RWPE1 (cell line): ENCODE measurements at regions not wholly inside any gene's neighbourhood (a gene's known extent, or its start where the extent isn't known, plus 50 kb on each side); places are given as distances from the start of the nearest gene placed in this dataset.

Experiments used
- CTCF ChIA-PET: fragments of 350-600 bp; sonication (Branson Sonifier 250); formaldehyde crosslinking; extraction: SDS; loops from one replicate; lab custom pipeline; 2021; lab: Yijun Ruan, JAX
- POLR2A ChIA-PET: fragments of 400-600 bp; formaldehyde crosslinking; extraction: SDS; loops from one replicate; lab custom pipeline; 2020; ENCODE audit warnings: antibody characterized with exemption; ENCODE audit not compliant: low non-redundant PET; lab: Yijun Ruan, JAX
- DNase-seq: peaks from one replicate; pipeline ENCODE4 v3.0.0; 2012; ENCODE audit warnings: low spot score
- H3K27ac ChIP-seq: fragments of 450-650 bp; 2 replicates; pipeline ENCODE4 v1.5.1; 2017
- TF ChIP-seq, protein P1 (sequence below): fragments of 450-650 bp; conservative IDR thresholded peaks from 2 replicates; pipeline ENCODE4 v1.5.1; 2017; ENCODE audit warnings: low read depth, mild to moderate bottlenecking

DNA sequence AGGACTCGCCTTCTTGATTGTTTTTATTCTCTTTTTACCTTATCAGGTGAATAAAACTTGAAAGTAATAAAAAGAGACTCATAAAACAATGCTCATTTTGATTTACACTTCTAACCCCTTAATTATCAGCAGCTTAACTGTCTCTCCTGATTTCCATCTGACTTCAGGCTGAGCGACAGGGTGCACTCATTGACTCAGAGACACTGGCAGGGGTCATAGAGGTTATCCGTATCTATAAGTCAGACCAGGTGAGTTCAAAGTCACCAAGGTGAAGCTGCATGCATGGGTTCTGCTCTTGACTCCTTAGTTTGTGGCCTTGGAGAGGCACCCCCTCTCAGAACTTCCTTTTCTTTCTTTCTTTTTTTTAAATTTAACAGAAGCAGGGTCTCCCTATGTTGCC is 116.4 kb upstream of the SLC34A2 start:
- TF ChIP-seq, protein P1, sequence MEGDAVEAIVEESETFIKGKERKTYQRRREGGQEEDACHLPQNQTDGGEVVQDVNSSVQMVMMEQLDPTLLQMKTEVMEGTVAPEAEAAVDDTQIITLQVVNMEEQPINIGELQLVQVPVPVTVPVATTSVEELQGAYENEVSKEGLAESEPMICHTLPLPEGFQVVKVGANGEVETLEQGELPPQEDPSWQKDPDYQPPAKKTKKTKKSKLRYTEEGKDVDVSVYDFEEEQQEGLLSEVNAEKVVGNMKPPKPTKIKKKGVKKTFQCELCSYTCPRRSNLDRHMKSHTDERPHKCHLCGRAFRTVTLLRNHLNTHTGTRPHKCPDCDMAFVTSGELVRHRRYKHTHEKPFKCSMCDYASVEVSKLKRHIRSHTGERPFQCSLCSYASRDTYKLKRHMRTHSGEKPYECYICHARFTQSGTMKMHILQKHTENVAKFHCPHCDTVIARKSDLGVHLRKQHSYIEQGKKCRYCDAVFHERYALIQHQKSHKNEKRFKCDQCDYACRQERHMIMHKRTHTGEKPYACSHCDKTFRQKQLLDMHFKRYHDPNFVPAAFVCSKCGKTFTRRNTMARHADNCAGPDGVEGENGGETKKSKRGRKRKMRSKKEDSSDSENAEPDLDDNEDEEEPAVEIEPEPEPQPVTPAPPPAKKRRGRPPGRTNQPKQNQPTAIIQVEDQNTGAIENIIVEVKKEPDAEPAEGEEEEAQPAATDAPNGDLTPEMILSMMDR: no peak
- H3K27ac ChIP-seq: no peak overlapping the region
- no peak for DNase-seq
- ChIA-PET CTCF (no interaction called here), POLR2A (no interaction called here)

- CTCF ChIA-PET: interaction anchor here (0.6 kb wide), 1 partner anchor 202 kb away, joined by 4 read pairs; no protein-coding TSS in a partner anchor
- no peak for DNase-seq
- TF ChIP-seq, protein P1: no peak
- no peak overlapping the region for H3K27ac ChIP-seq
- POLR2A ChIA-PET: no interaction called here
These were observed 114.9 kb upstream of the SLC34A2 start for GRCh38 chr4:25540734-25541133.

- POLR2A ChIA-PET: no interaction called here
- TF ChIP-seq, protein P1: no peak
- no peak for DNase-seq
- CTCF ChIA-PET: no interaction called here
- H3K27ac ChIP-seq: no peak overlapping the region
These were observed 108.3 kb upstream of the SLC34A2 start for GRCh38 chr4:25547343-25547742.

GRCh38 chr4:25549413-25549812 is 106.2 kb upstream of the SLC34A2 start:
- no peak overlapping the region for H3K27ac ChIP-seq
- ChIA-PET POLR2A (no interaction called here), CTCF (no interaction called here)
- DNase-seq: no peak
- TF ChIP-seq, protein P1: no peak

DNA sequence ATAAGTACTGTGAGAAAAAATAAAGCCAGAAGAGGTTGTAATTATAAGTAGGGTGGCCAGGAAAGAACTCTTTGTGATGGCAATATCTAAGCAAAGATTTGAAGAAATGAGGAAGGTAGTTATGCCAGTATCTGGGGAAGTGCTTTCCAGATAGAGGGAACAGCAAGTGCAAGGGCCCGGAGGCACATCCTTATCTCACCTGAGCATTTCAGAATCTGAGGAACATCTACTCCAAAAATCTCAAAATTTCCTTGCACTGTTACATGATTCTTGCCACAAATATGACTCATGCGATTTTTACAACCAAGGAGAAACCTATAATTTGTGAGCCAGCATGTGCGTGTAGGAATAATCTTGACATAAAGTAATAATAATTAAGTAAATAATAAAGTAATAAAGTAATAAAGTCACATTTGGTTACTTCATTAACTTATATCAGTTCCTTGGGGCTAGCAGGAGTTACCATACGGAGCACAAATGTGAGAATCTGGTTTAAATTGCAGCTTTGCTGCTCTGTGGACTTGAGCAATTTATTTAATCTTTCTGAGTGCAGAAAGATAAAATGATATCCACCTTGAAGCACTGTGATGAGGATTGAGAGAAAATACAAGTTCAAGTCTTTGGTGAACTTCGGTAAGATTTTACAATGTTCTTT is 105.1 kb upstream of the SLC34A2 start:
- H3K27ac ChIP-seq: no peak overlapping the region
- DNase-seq: no peak
- TF ChIP-seq, protein P1: no peak
- ChIA-PET CTCF (no interaction called here), POLR2A (no interaction called here)

DNA sequence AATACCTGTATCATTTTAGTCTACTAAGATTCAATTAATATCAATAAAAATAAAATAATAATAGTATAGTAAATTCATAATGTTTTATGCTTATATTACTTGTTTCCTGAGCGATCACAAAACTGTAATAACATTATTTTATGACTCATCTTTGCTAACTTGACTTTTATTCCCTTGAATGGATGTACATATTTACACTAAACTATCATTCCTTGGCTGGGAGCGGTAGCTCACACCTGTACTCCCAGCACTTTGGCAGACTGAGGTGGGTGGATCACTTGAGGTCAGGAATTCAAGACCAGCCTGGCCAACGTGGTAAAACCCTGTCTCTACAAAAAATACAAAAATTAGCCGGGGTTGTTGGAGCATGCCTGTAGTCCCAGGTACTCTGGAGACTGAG is 104.0 kb upstream of the SLC34A2 start:
- ChIA-PET POLR2A (no interaction called here), CTCF (no interaction called here)
- DNase-seq: no peak
- TF ChIP-seq, protein P1: no peak
- H3K27ac ChIP-seq: no peak overlapping the region
